ENCODE measurements at regions not wholly inside any gene's neighbourhood (a gene's known extent, or its start where the extent isn't known, plus 50 kb on each side); places are given as distances from the start of the nearest gene placed in this dataset.
"Not testable (repeated sequence)": the region's sequence is repeated elsewhere in the genome, so short reads cannot be mapped to it uniquely, and the experiment has no call there.

DNA sequence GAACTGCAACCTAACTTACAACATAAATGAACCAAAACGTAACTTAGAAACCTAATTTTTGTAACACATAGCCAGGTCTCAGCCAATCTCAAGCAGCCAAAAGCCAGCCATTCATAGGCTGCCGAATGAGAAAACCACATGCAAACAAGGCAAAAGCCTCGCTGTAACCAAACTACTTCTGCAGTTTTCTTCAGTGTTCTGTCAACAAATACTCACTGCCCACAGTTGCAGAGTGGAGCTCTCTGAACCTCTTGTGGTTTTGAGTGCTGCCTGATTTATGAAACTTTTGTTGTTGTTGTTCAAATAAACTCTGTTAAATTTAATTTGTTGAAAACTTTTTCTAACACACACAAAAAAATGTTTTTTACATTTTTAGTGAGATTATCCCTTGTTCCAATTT is 251.2 kb downstream of the PAPSS1 start:
- no peak for DNase-seq (ENCODE audit: low spot score)

DNA sequence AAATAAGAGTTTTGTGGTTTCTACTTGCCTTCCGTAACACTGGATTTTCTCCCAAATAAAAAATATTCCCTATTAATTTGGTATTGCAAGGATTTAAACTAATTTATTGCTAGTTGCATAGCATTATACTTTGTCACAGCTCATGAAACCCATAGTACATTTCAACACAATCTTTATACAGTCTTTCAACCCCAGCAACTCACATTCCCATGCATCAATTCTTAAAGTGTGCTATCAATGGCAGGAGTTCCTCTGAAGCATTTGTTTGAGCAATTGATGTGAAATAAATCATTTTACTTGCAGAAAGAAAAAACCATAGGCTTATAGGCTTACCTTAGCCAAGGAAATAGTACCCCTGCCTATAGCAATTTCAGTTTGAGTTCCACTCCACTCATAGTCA is 251.9 kb downstream of the PAPSS1 start:
- no peak for DNase-seq (ENCODE audit: low spot score)

DNA sequence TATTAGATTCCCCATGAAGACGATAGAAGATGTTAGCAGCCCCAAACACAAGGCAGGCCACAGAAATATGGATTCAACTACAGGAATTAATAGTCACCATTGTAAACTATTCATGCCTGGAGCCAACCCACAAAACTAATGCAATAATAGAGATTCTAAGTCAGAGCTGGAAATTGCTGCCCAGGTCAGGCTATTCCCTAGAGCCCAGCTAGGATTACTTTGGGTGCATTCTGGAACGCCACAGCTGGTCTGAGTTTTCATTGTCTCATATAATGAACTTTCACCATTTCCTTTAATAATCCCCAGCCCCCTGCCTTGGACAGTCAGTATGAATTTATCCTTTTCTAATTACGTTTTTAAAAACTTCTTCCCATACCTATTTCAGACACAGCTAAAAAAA is 252.6 kb downstream of the PAPSS1 start:
- no peak for DNase-seq (ENCODE audit: low spot score)

- no peak for DNase-seq (ENCODE audit: low spot score)
Observed at GRCh38 chr4:107458194-107458593, 261.8 kb downstream of the PAPSS1 start.

DNA sequence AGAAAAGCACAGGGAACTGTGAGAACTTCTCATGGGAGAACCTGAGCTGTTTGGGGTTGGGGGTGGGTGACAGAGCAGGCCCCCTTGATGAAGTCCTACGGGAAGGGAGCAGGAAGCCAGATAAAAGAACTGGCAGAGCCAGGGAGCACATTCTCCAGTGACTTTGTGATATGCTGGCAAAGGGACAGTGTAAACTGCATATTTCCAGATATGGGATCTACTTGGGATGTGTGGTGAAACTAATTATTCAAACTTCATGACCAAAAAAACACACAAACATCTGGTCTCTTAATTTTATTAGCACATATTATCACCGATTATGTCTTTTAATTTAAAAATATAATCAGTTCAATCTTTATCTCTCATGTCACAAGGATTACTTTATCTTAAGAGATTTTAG is 266.0 kb downstream of the PAPSS1 start:
- DNase-seq (ENCODE audit: low spot score), result no peak

DNA sequence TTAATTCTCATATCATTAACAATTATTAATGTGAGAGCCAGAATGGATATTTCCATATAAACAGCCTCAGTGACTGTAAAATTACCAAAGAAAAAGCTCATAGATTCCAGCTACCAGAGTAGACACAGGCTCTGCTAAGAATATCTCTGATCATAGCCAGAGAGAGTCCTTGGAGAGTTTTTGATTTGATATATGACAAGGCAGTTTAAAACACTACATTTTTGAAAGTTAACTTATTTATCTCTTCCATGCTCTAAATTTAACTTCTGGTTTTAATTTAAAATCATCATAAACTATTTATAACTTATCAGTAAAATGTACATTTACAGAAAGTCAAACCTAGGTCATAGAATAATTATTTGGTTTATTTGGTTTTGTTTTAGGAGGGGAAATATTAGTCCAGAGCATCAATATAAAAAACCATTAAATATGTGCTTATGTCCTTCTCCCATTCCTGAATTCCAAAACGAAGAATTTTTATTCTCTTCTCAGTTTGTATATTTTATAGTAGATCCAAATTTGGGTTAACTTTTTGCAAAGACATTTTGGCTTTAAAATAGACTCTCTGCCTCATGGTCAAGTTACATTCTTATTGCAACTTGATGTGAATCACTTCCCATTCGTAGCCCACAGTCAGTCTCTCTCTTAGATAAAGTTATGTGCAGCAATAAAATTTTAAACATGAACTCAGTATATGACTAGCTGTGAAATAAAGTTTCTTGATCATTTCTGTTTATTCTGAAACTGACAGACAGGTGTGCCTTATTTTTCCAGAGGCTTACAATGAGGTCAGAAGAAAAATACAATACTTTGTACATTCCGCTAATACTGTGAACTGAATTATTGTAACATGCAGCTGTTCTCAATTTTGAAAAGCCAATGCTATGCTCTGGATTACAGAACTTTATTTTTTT is 267.1 kb downstream of the PAPSS1 start:
- DNase-seq (ENCODE audit: low spot score), result no peak

- no peak for DNase-seq (ENCODE audit: low spot score)
Observed at GRCh38 chr4:107449611-107450369, 270.2 kb downstream of the PAPSS1 start.

DNA sequence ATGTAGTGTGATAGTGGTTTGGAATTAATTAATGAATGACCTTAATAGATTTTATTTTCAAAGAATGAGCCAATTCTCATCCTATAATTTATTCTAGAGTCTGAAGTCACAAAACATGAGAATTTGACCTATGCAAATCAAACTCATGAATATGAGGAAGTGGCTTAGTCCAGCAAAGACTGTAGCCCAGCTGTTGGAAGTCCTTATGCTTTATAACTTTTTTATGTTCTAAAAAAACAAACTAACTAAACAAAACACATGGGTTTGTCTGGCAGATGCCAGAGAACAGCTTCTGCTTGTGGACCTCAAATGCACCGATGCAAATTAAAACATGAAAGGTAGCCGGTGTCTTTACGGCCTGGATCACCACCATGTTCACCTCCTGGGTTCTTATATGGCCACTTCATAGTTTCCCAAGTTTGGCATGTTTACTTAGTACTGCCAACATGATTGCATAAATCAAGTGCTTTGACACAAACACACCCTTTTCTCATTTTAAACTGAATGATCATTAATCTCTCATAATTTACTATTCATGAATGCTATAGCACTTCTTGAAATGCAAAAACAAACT is 277.4 kb downstream of the PAPSS1 start:
- DNase-seq (ENCODE audit: low spot score), result no peak

DNA sequence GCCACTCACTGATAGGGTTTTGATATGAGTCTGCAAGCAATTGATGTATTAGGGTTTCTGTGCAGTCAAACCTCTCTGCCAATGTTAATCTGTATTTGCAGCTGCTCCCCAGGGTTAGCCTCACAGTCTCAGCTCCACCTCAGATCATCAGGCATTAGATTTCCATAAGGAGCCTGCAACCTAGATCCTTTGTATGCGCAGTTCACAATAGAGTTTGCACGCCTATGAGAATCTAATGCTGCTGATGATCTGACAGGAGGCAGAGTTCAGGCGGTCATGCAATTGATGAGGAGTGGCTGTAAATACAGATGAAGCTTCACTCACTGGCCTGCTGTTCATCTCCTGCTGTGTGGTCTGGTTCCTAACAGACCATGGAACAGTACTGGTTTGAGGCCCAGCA is 280.6 kb downstream of the PAPSS1 start:
- DNase-seq (ENCODE audit: low spot score), result no peak

- not testable (repeated sequence) for DNase-seq (ENCODE audit: low spot score)
Observed at GRCh38 chr4:107436471-107436870, 283.6 kb downstream of the PAPSS1 start.

- DNase-seq (ENCODE audit: low spot score), result no peak
Observed at GRCh38 chr4:107432451-107432850, 287.6 kb downstream of the PAPSS1 start.

- no peak for DNase-seq (ENCODE audit: low spot score)
Observed at GRCh38 chr4:107423677-107424405, 296.2 kb downstream of the PAPSS1 start.

GRCh38 chr4:107419536-107419935 is 300.5 kb downstream of the PAPSS1 start:
- DNase-seq (ENCODE audit: low spot score), result not testable (repeated sequence)

DNA sequence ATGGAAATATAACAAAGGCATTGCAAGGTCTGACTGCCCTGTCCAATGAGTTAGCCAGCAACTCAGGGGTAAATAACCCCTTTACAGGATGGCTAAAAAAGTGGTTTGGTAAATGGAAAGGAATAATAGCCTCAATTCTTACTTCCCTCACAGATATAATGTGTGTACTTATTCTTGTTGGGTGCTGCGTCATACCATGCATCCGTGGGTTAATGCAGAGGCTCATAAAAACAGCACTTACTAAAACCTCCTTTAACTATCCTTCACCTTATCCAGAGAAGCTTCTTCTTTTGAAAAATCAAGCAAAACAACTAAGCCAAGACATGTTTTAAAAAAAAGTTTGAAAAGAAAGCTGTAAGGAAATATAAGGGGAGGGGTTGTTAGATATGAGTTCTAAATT is 301.0 kb downstream of the PAPSS1 start:
- DNase-seq (ENCODE audit: low spot score), result no peak

DNA sequence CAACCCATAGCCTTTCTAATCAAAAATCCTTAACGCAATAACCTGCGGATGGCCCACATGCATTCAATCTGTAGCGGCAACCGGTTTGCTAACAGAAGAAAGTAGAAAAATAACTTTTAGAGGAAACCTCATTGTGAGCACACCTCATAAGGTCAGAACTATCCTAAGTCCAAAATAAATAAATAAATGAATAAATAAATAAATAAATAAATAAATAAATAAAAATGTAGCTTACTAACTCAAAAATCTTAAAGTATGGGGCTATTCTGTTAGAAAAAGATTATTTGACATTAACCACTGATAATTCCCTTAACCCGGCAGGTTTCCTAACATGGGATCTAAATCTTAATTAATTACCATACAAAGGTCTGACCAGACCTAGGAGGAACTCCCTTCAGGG is 304.5 kb downstream of the PAPSS1 start:
- DNase-seq (ENCODE audit: low spot score), result not testable (repeated sequence)

DNA sequence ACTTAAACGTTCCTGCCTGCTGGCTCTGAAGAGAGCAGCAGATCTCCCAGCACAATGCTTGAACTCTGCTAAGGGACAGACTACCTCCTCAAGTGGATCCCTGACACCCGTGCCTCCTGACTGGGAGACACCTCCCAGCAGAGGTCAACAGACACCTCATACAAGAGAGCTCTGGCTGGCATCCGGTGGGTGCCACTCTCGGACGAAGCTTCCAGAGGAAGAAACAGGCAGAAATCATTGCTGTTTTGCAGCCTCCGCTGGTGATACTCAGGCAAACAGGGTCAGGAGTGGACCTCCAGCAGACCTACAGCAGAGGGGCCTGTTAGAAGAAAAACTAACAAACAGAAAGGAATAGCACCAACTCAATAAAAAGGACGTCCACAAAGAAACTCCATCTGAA is 310.2 kb downstream of the PAPSS1 start:
- DNase-seq (ENCODE audit: low spot score), result not testable (repeated sequence)

DNA sequence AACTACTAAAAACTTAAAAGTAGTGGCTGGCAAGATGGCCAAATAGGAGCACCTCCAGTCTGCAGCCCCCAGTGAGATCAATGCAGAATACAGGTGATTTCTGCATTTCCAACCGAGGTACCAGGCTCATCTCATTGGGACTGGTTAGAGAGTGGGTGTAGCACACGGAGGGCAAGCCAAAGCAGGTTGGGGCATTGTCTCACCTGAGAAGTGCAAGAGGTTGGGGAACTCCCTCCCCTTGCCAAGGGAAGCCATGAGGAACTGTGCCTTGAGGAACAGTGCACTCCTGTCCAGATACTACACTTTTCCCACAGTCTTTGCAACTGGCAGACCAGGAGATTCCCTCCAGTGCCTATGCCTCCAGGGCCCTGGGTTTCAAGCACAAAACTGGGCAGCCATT is 311.1 kb downstream of the PAPSS1 start:
- DNase-seq (ENCODE audit: low spot score), result no peak

DNA sequence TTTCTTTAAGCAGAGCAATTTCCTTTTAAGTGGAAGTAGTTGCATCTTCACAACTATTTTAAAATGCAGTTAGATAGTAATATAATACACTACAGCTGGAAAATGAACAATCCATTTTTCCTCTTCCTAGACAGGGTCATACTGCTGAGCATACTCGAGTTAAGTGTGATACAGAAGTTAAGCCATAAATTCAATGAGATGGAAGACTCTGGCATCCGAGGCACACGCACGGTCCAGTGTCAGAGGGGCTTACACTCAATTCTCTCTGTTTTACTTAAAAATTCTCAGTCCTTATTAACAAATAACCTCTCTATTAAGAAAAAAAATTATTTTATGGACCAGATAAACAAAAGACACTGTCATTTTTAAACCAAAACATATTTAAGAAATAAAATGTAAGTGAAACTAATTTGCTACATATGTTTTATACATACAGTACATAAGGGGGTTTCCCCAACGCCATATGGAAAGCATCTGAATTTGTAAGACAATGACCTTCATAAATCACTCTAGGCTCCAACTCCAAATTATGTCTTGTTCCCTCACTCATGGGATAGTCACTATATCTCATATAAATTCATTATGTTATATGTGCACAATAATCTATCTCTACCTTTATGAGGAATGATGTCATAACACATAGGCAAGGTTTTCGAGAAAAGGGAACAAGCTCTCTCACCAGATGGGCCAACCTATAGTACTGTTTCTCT is 315.3 kb downstream of the PAPSS1 start:
- no peak for DNase-seq (ENCODE audit: low spot score)

DNA sequence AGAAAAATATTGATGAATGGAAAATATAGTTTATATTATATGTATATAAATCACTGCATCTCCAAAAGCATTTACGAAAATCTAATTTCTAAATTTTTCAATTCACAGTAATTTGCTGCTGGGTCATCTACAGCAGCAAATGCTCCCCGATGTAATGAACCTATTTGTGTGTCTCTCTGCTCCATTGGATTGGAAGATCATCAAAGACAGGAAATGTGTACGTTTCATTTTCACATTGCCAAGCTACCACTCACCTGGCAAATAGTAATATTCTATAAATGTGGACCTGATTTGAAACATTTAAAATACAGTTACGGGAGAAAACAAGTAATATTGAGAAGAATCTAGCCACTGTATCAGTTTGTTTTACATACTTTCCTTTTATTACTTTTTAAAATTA is 317.7 kb downstream of the PAPSS1 start:
- no peak for DNase-seq (ENCODE audit: low spot score)

GRCh38 chr4:107392951-107393350 is 327.1 kb downstream of the PAPSS1 start:
- no peak for DNase-seq (ENCODE audit: low spot score)

GRCh38 chr4:107392380-107392779 is 327.7 kb downstream of the PAPSS1 start:
- DNase-seq (ENCODE audit: low spot score), result no peak

DNA sequence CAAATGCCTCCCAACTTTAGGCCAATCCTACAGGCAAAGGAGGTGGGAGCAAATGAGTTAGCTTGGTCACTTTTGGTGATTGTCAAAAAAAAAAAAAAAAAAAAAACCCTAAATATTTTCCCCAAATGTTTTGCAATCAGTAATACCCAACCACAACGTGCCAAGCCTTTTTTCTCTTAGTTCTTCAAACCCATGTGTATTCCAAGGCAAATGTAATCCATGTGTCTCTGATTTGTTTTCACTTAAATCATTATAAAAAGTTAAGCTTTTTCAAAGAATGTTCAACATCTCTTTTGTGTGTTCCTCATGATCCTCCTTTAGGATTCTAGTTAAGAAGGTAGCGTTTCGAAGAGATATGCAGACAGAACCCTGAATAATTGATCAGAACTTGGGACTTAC is 328.4 kb downstream of the PAPSS1 start:
- DNase-seq (ENCODE audit: low spot score), result no peak
